HCT116 (cell line): ENCODE measurements at regions not wholly inside any gene's neighbourhood (a gene's known extent, or its start where the extent isn't known, plus 50 kb on each side); places are given as distances from the start of the nearest gene placed in this dataset.

ENCODE experiments used
- ATAC-seq: fragments of 200-7000 bp; cut with Tn5 transposase; 2 replicates; pipeline ENCODE4 v1.9.1; 2020; ENCODE audit warnings: mild to moderate bottlenecking, moderate library complexity
- BruUV-seq: library from RNA; stranded (reverse); fragments of 400-500 nt; replicated peaks from 2 replicates; lab custom pipeline; 2021; lab: Mats Ljungman, UMichigan
- CTCF ChIA-PET: fragments of 300-600 bp; sonication (Branson Sonifier 250); formaldehyde crosslinking; loops from one replicate; lab custom pipeline; 2021; ENCODE audit warnings: antibody characterized with exemption; lab: Charles Lee
- POLR2A ChIA-PET: fragments of 300-600, 350-600 bp; sonication (Branson Sonifier 250); formaldehyde crosslinking; loops from one replicate; lab custom pipeline; 2021; ENCODE audit warnings: antibody characterized with exemption; lab: Charles Lee
- RAD21 ChIA-PET, 2 experiments: fragments of 300-600 bp; sonication (Branson Sonifier 250); formaldehyde crosslinking; loops; one replicate each; lab custom pipeline; 2023; ENCODE audit warnings: low total read pairs in 2 of 2; ENCODE audit not compliant: uncharacterized antibody in 2 of 2, unreplicated experiment in 2 of 2, low non-redundant PET in 1 of 2; lab: Charles Lee
- DNase-seq: peaks from one replicate; pipeline ENCODE4 v3.0.0-alpha.2; 2010; ENCODE audit warnings: low read depth, low spot score
- H2AFZ ChIP-seq: fragments of 200-600 bp; shearing (Covaris generic), sonication (generic); 2 replicates; pipeline ENCODE4 v1.6.1; 2017; ENCODE audit warnings: low read depth, mixed run types, mixed read lengths, antibody characterized with exemption, low read length; ENCODE audit not compliant: poor library complexity, severe bottlenecking
- H3K27ac ChIP-seq: 2 replicates; pipeline ENCODE4 v1.5.1; 2012; ENCODE audit warnings: low read depth, low read length
- H3K27me3 ChIP-seq: fragments of 200-600 bp; sonication (generic); 2 replicates; pipeline ENCODE4 v1.6.1; 2016; ENCODE audit warnings: mixed run types, low read length, mixed read lengths; ENCODE audit not compliant: insufficient read depth
- H3K36me3 ChIP-seq, 2 experiments: fragments of 200-500 bp in 1 of 2; fragments of 200-600 bp in 1 of 2; sonication (Bioruptor generic) in 1 of 2; sonication (generic) in 1 of 2; 2 replicates each; pipeline versions ENCODE4 v1.5.1 to v1.6.1; 2014 to 2016; ENCODE audit warnings: low read length in 2 of 2, inconsistent platforms in 1 of 2, mixed read lengths in 1 of 2, mixed run types in 1 of 2; ENCODE audit not compliant: insufficient read depth in 2 of 2, control insufficient read depth in 1 of 2
- H3K4me1 ChIP-seq, 2 experiments: fragments of 200-600 bp in 1 of 2; sonication (generic) in 1 of 2; 2 replicates each; pipeline versions ENCODE4 v1.5.1 to v1.6.1; 2012 to 2017; ENCODE audit warnings: low read length in 2 of 2, inconsistent platforms in 1 of 2, mild to moderate bottlenecking in 1 of 2, mixed read lengths in 1 of 2, mixed run types in 1 of 2, moderate library complexity in 1 of 2; ENCODE audit not compliant: insufficient read depth in 2 of 2, control insufficient read depth in 1 of 2
- H3K4me2 ChIP-seq: fragments of 200-600 bp; sonication (generic); 2 replicates; pipeline ENCODE4 v1.6.1; 2017; ENCODE audit warnings: mixed run types, low read length, mixed read lengths
- H3K4me3 ChIP-seq, 2 experiments: fragments of 200-600 bp in 1 of 2; sonication (generic) in 1 of 2; replicated peaks in 1 of 2; 2 replicates each; pipeline ENCODE4 v1.5.1; 2011 to 2016; ENCODE audit warnings: low read length in 2 of 2, control low read depth in 1 of 2, low read depth in 1 of 2, mild to moderate bottlenecking in 1 of 2, mixed read lengths in 1 of 2, mixed run types in 1 of 2
- H3K79me2 ChIP-seq: fragments of 200-600 bp; sonication (generic); 2 replicates; pipeline ENCODE4 v1.6.1; 2017; ENCODE audit warnings: mild to moderate bottlenecking, mixed run types, low read length, moderate library complexity, mixed read lengths; ENCODE audit not compliant: insufficient read depth
- H3K9ac ChIP-seq: fragments of 200-600 bp; sonication (generic); 2 replicates; pipeline ENCODE4 v1.6.1; 2016; ENCODE audit warnings: low read length, mixed read lengths
- H3K9me2 ChIP-seq: fragments of 200-600 bp; sonication (generic), shearing (Covaris generic); 2 replicates; pipeline ENCODE4 v1.6.1; 2017; ENCODE audit warnings: mixed run types, mild to moderate bottlenecking, moderate library complexity; ENCODE audit not compliant: insufficient read depth
- H3K9me3 ChIP-seq, 2 experiments: fragments of 200-500 bp in 1 of 2; fragments of 200-600 bp in 1 of 2; sonication (Bioruptor generic) in 1 of 2; sonication (generic) in 1 of 2; 2 replicates each; pipeline ENCODE4 v1.6.1; 2014 to 2017; ENCODE audit warnings: low read length in 2 of 2, mixed read lengths in 2 of 2, inconsistent platforms in 1 of 2, low read depth in 1 of 2, mild to moderate bottlenecking in 1 of 2, mixed run types in 1 of 2, moderate library complexity in 1 of 2; ENCODE audit not compliant: control insufficient read depth in 1 of 2, insufficient read depth in 1 of 2
- H4K20me1 ChIP-seq: fragments of 200-600 bp; sonication (generic), shearing (Covaris generic); 2 replicates; pipeline ENCODE4 v1.6.1; 2017; ENCODE audit warnings: mixed run types, mild to moderate bottlenecking, moderate library complexity; ENCODE audit not compliant: insufficient read depth
- ATF3 ChIP-seq: IDR thresholded peaks from 2 replicates; pipeline ENCODE4 v1.6.1; 2012
- CBX3 ChIP-seq: IDR thresholded peaks from 2 replicates; pipeline ENCODE4 v1.6.1; 2012; ENCODE audit warnings: low read depth
- CEBPB ChIP-seq: IDR thresholded peaks from 2 replicates; pipeline ENCODE4 v1.6.1; 2012; ENCODE audit warnings: low read depth
- EGR1 ChIP-seq: IDR thresholded peaks from 2 replicates; pipeline ENCODE4 v1.6.1; 2012; ENCODE audit warnings: low read depth
- EZH2 ChIP-seq: fragments of 200-600 bp; sonication (generic); IDR thresholded peaks from 2 replicates; pipeline ENCODE4 v1.6.1; 2017; ENCODE audit warnings: antibody characterized with exemption, mixed run types
- EZH2phosphoT487 ChIP-seq: fragments of 200-600 bp; IDR thresholded peaks from 2 replicates; pipeline ENCODE4 v1.6.1; 2018; ENCODE audit warnings: antibody characterized with exemption, borderline replicate concordance
- FOSL1 ChIP-seq: IDR thresholded peaks from 2 replicates; pipeline ENCODE4 v1.6.1; 2012; ENCODE audit warnings: low read depth
- JUND ChIP-seq: IDR thresholded peaks from 2 replicates; pipeline ENCODE4 v1.6.1; 2012
- MAX ChIP-seq: IDR thresholded peaks from 2 replicates; pipeline ENCODE4 v1.6.1; 2012
- POLR2A ChIP-seq: IDR thresholded peaks from 2 replicates; pipeline ENCODE4 v1.7.0; 2011; ENCODE audit warnings: borderline replicate concordance; ENCODE audit not compliant: insufficient read depth, insufficient read length; ENCODE audit errors: extremely low read depth
- POLR2AphosphoS5 ChIP-seq: IDR thresholded peaks from 2 replicates; pipeline ENCODE4 v1.6.1; 2011; ENCODE audit warnings: mild to moderate bottlenecking, low read depth, low read length, moderate library complexity
- REST ChIP-seq: IDR thresholded peaks from 2 replicates; pipeline ENCODE4 v1.6.1; 2012; ENCODE audit warnings: low read depth
- SIN3A ChIP-seq: IDR thresholded peaks from 2 replicates; pipeline ENCODE4 v1.6.1; 2012; ENCODE audit warnings: low read depth
- SRF ChIP-seq: IDR thresholded peaks from 2 replicates; pipeline ENCODE4 v1.6.1; 2012; ENCODE audit warnings: low read depth
- ZNF274 ChIP-seq: fragments of 200-500 bp; sonication (Bioruptor generic); IDR thresholded peaks from 2 replicates; pipeline ENCODE4 v1.6.1; 2014; ENCODE audit warnings: mild to moderate bottlenecking, low read depth, low read length, inconsistent platforms
- intact Hi-C: fragments of 100-400 bp; cut with micrococcal nuclease; formaldehyde crosslinking; loops from 2 replicates; pipeline ENCODE4 v1.10.0; 2022

- H3K36me3 ChIP-seq: no peaks in the 10 kb centered on the region
- H3K4me1 ChIP-seq: no peaks in the 10 kb centered on the region
- H3K79me2 ChIP-seq: no peaks in the 10 kb centered on the region
- H2AFZ ChIP-seq: no peak overlapping the region
- ATAC-seq (no peak), DNase-seq (no peak)
- intact Hi-C loops: no loop called here
- CTCF ChIA-PET: no interaction called here
- no peaks in the 10 kb centered on the region for H3K9me2 ChIP-seq
- no peaks in the 10 kb centered on the region for H3K9me3 ChIP-seq
- TF ChIP-seq SIN3A: no peak
- TF ChIP-seq CBX3: no peak
- no peak for TF ChIP-seq CEBPB
- TF ChIP-seq EZH2phosphoT487: no peak
- no peak for TF ChIP-seq POLR2AphosphoS5
- TF ChIP-seq REST: no peak
- no peak for TF ChIP-seq FOSL1
- no peak for TF ChIP-seq ATF3
- TF ChIP-seq ZNF274: no peak
- no peak for TF ChIP-seq EGR1
- no peak for TF ChIP-seq JUND
- no peak for TF ChIP-seq EZH2
- TF ChIP-seq MAX: no peak
- no peak for TF ChIP-seq SRF
- no peak for TF ChIP-seq POLR2A
- H3K4me3 ChIP-seq: no peak overlapping the region
- no TSS peak for BruUV-seq
- H4K20me1 ChIP-seq: no peaks in the 10 kb centered on the region
- no peaks in the 10 kb centered on the region for H3K27me3 ChIP-seq
- POLR2A ChIA-PET: no interaction called here
- RAD21 ChIA-PET: no interaction called here
- H3K27ac ChIP-seq: no peak overlapping the region
- H3K9ac ChIP-seq: no peak overlapping the region
- no peak overlapping the region for H3K4me2 ChIP-seq
Observed at GRCh38 chr15:77741106-77741505, 108.4 kb upstream of the LINGO1 start.
